CD4-positive, alpha-beta T cell (primary cell): ENCODE measurements at regions not wholly inside any gene's neighbourhood (a gene's known extent, or its start where the extent isn't known, plus 50 kb on each side); places are given as distances from the start of the nearest gene placed in this dataset.

Source experiments
- ATAC-seq: fragments of 200-7000 bp; cut with Tn5 transposase; one replicate; pipeline ENCODE4 v1.10.0; 2022; ENCODE audit warnings: mild to moderate bottlenecking; ENCODE audit not compliant: poor library complexity
- CTCF ChIA-PET: fragments of 350-600 bp; sonication (Branson Sonifier 250); formaldehyde crosslinking; loops from one replicate; lab custom pipeline; 2021; ENCODE audit warnings: antibody characterized with exemption, inconsistent platforms; lab: Charles Lee
- POLR2A ChIA-PET: fragments of 350-600 bp; sonication (Branson Sonifier 250); formaldehyde crosslinking; loops from one replicate; lab custom pipeline; 2021; ENCODE audit warnings: antibody characterized with exemption, inconsistent platforms; lab: Charles Lee
- DNase-seq, 14 experiments: peaks; one replicate each; pipeline ENCODE4 v3.0.0-alpha.2; 2013 to 2020; ENCODE audit warnings: mixed read lengths in 2 of 14
- H3K27ac ChIP-seq, 2 donors: one replicate each; pipeline versions ENCODE4 v1.5.1 to v1.7.0; 2013; ENCODE audit warnings: low read length in 2 of 2, low read depth in 1 of 2, mild to moderate bottlenecking in 1 of 2
- H3K27me3 ChIP-seq, 2 experiments: 1 replicate in 1 of 2; 2 replicates in 1 of 2; pipeline versions ENCODE4 v1.6.1 to v1.7.0; 2013; ENCODE audit warnings: low read length in 2 of 2, control low read depth in 1 of 2, mild to moderate bottlenecking in 1 of 2, moderate library complexity in 1 of 2; ENCODE audit not compliant: insufficient read depth in 2 of 2, control insufficient read depth in 1 of 2
- H3K36me3 ChIP-seq: one replicate; pipeline ENCODE4 v1.6.1; 2013; ENCODE audit warnings: low read length, control low read depth; ENCODE audit not compliant: insufficient read depth
- H3K4me1 ChIP-seq: one replicate; pipeline ENCODE4 v1.6.1; 2013; ENCODE audit warnings: low read length, control low read depth; ENCODE audit not compliant: insufficient read depth
- H3K4me3 ChIP-seq: one replicate; pipeline ENCODE4 v1.5.1; 2013; ENCODE audit warnings: mild to moderate bottlenecking, low read length, moderate library complexity
- H3K9me3 ChIP-seq, 2 experiments: 1 replicate in 1 of 2; 2 replicates in 1 of 2; pipeline versions ENCODE4 v1.6.1 to v1.7.0; 2013; ENCODE audit warnings: low read length in 2 of 2, mild to moderate bottlenecking in 2 of 2, control low read depth in 1 of 2, moderate library complexity in 1 of 2; ENCODE audit not compliant: control insufficient read depth in 1 of 2, insufficient read depth in 1 of 2
- H3K27ac Mint-ChIP-seq: one replicate; pipeline ENCODE4 v1.8.0; 2020; ENCODE audit warnings: mixed read lengths
- H3K27me3 Mint-ChIP-seq: one replicate; pipeline ENCODE4 v1.8.0; 2021; ENCODE audit warnings: mixed read lengths
- H3K36me3 Mint-ChIP-seq: one replicate; pipeline ENCODE4 v1.8.0; 2021; ENCODE audit warnings: low read depth, mixed read lengths
- H3K4me1 Mint-ChIP-seq: one replicate; pipeline ENCODE4 v1.8.0; 2021; ENCODE audit warnings: low read depth, mixed read lengths
- H3K4me3 Mint-ChIP-seq: one replicate; pipeline ENCODE4 v1.8.0; 2020; ENCODE audit warnings: mild to moderate bottlenecking, mixed read lengths
- H3K9me3 Mint-ChIP-seq: one replicate; pipeline ENCODE4 v1.8.0; 2020; ENCODE audit warnings: mixed read lengths
- CTCF ChIP-seq: fragments of 200-600 bp; IDR thresholded peaks from one replicate; pipeline ENCODE4 v1.8.0; 2022; ENCODE audit warnings: antibody characterized with exemption, mild to moderate bottlenecking
- intact Hi-C, 2 experiments: fragments of 100-400 bp; cut with DNase I in 1 of 2; cut with micrococcal nuclease in 1 of 2; formaldehyde crosslinking; loops; one replicate each; pipeline versions ENCODE4 v1.15.1 to v1.9.0; 2023 to 2025; cut with DNase I, micrococcal nuclease

DNA sequence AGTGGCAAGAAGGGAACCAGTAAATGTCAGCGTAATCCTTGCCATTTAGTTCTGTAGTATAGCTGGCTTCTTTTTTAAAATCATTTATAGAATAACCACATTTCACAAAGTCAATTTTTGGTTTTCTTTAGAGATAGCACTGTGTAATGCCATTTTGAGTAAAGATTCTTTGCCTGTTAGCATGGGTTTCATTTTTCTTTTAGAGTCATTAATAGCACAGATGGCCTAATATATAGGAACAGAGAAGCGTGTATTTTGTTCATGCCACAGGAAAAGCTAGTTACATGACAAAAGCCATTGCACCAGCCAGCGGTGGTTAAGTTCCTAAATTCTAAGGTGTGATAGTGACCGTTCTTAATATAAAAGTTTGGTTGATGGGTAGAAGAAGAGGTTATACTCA lies 1363.9 kb downstream of the MAT2B start:
- Mint-ChIP-seq H3K4me3 (no peak overlapping the region), H3K27ac (no peak overlapping the region), H3K27me3 (no peaks in the 10 kb centered on the region), H3K4me1 (no peaks in the 10 kb centered on the region), H3K9me3 (peaks cover 7% of the 10 kb centered on the region), H3K36me3 (no peaks in the 10 kb centered on the region)
- DNase-seq (no peak), ATAC-seq (no peak)
- no peaks in the 10 kb centered on the region for H3K36me3 ChIP-seq
- ChIA-PET CTCF (interaction anchor here (0.5 kb wide), 1 partner anchor 1977 kb away, joined by 5 read pairs; no protein-coding TSS in a partner anchor), POLR2A (no interaction called here)
- TF ChIP-seq CTCF = no peak
- H3K4me3 ChIP-seq = no peak overlapping the region
- H3K27me3 ChIP-seq = no peaks in the 10 kb centered on the region
- H3K27ac ChIP-seq = no peak overlapping the region
- H3K9me3 ChIP-seq = no peaks in the 10 kb centered on the region
- no peaks in the 10 kb centered on the region for H3K4me1 ChIP-seq
- intact Hi-C loops = no loop called here

DNA sequence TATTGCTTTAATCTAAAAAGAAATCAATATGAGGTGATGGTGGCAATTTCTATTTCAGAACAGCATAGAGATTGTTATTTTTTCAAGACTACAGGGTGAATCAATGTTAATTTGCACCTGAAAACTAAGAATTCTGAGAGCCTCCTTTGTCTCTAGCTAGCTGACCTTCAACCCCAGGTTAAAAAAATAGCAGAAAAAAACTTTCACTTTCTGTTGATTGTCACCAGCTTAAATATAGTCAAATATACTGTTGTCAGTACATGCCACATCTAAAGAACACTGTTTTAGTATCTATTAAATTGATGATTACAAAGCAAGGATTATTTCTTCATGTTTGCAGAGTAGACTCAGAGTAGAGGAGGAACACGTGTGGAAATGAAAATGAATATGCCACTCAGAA lies 1371.4 kb downstream of the MAT2B start:
- Histone ChIP-seq H3K4me1 (no peaks in the 10 kb centered on the region), H3K4me3 (no peak overlapping the region), H3K36me3 (no peaks in the 10 kb centered on the region), H3K27ac (no peak overlapping the region), H3K9me3 (peaks cover 0 to 4% of the 10 kb centered on the region in 2 experiments), H3K27me3 (no peaks in the 10 kb centered on the region)
- H3K9me3 Mint-ChIP-seq = peaks cover 11% of the 10 kb centered on the region
- no peak for TF ChIP-seq CTCF
- ATAC-seq = no peak
- ChIA-PET POLR2A (no interaction called here), CTCF (no interaction called here)
- H3K4me1 Mint-ChIP-seq = no peaks in the 10 kb centered on the region
- no peak for DNase-seq
- H3K27me3 Mint-ChIP-seq = no peaks in the 10 kb centered on the region
- no peaks in the 10 kb centered on the region for H3K36me3 Mint-ChIP-seq
- intact Hi-C loops = no loop called here
- no peak overlapping the region for H3K27ac Mint-ChIP-seq
- H3K4me3 Mint-ChIP-seq = no peak overlapping the region

GRCh38 chr5:164881442-164881841 lies 1376.0 kb downstream of the MAT2B start:
- H3K9me3 Mint-ChIP-seq = peaks cover 17% of the 10 kb centered on the region
- H3K36me3 Mint-ChIP-seq = no peaks in the 10 kb centered on the region
- ChIA-PET CTCF (interaction anchor here (0.7 kb wide), 1 partner anchor 23 kb away, joined by 3 read pairs; no protein-coding TSS in a partner anchor), POLR2A (no interaction called here)
- no peak for TF ChIP-seq CTCF
- Histone ChIP-seq H3K4me1 (no peaks in the 10 kb centered on the region), H3K9me3 (peaks cover 0 to 4% of the 10 kb centered on the region in 2 experiments), H3K36me3 (no peaks in the 10 kb centered on the region), H3K4me3 (no peak overlapping the region), H3K27ac (no peak overlapping the region), H3K27me3 (no peaks in the 10 kb centered on the region)
- no peak overlapping the region for H3K27ac Mint-ChIP-seq
- no peaks in the 10 kb centered on the region for H3K27me3 Mint-ChIP-seq
- ATAC-seq = no peak
- intact Hi-C loops = no loop called here
- H3K4me3 Mint-ChIP-seq = no peak overlapping the region
- no peak for DNase-seq
- H3K4me1 Mint-ChIP-seq = no peaks in the 10 kb centered on the region
